ENCODE measurements at regions not wholly inside any gene's neighbourhood (a gene's known extent, or its start where the extent isn't known, plus 50 kb on each side); places are given as distances from the start of the nearest gene placed in this dataset.

GRCh38 chr5:52457810-52458209 lies 329.9 kb upstream of the ITGA1 start:
- 82% methylated on average over 2 of the region's 2 CpGs; no CpG with 5 or more reads in 1 of the 2 experiments for WGBS, 2 experiments (ENCODE audit: extremely low coverage in 1 of 2, insufficient coverage in 1 of 2, insufficient read length in 1 of 2, insufficient replicate concordance in 2 of 2, low coverage in 1 of 2, low lambda C conversion rate in 2 of 2, missing lambda C conversion rate in 1 of 2)
- H4K5ac ChIP-seq (ENCODE audit: insufficient read length, low read depth, low read length): no peak overlapping the region
- H3K79me2 ChIP-seq (ENCODE audit: control insufficient read depth in 1 of 2, insufficient read depth in 2 of 2, low read length in 2 of 2): no peaks in the 10 kb centered on the region
- no peak overlapping the region for H2BK5ac ChIP-seq (ENCODE audit: low read depth, low read length)
- no peak overlapping the region for H3K18ac ChIP-seq (ENCODE audit: extremely low read depth, low read length)
- no peak overlapping the region for H3K23ac ChIP-seq (ENCODE audit: insufficient read length)
- H3K27me3 ChIP-seq (replicated peaks in 1 of 4; ENCODE audit: control insufficient read depth in 3 of 4, extremely low read depth in 1 of 4, insufficient read depth in 3 of 4, low read length in 3 of 4): no peaks in the 10 kb centered on the region
- no peak overlapping the region for H2BK20ac ChIP-seq (ENCODE audit: low read length)
- H3K36me3 ChIP-seq (ENCODE audit: control insufficient read depth in 2 of 4, insufficient read depth in 4 of 4, low read length in 3 of 4): no peaks in the 10 kb centered on the region; a peak in 2 of 8 replicates
- no peaks in the 10 kb centered on the region for H4K20me1 ChIP-seq (replicated peaks in 1 of 2; ENCODE audit: control insufficient read depth in 1 of 2, insufficient read depth in 2 of 2, low read length in 2 of 2)
- H3K4ac ChIP-seq (replicated peaks; ENCODE audit: insufficient read length, low read depth, low read length): no peak overlapping the region
- H3K4me3 ChIP-seq (ENCODE audit: extremely low read depth in 1 of 4, insufficient read depth in 2 of 4, low read depth in 3 of 4, low read length in 4 of 4): no peak overlapping the region
- no peak overlapping the region for H3K9ac ChIP-seq (replicated peaks in 1 of 4; ENCODE audit: extremely low read depth in 1 of 4, low read depth in 3 of 4, low read length in 3 of 4)
- no peak overlapping the region for H3K56ac ChIP-seq (replicated peaks; ENCODE audit: insufficient read length, low read depth, low read length)
- no peak overlapping the region for H4K8ac ChIP-seq (ENCODE audit: extremely low read depth, insufficient read depth, low read length)
- no peaks in the 10 kb centered on the region; the same call in 1 of the 2 replicates for H3K23me2 ChIP-seq (ENCODE audit: low read depth, low read length)
- no peak overlapping the region for H2BK15ac ChIP-seq (ENCODE audit: low read length)
- H2AK5ac ChIP-seq (ENCODE audit: low read depth, low read length): no peak overlapping the region
- H2AFZ ChIP-seq (ENCODE audit: low read length): no peak overlapping the region
- H3K14ac ChIP-seq (ENCODE audit: insufficient read length): no peak overlapping the region
- H3K27ac ChIP-seq (ENCODE audit: low read depth, low read length): no peak overlapping the region
- H4K91ac ChIP-seq (replicated peaks; ENCODE audit: insufficient read length, low read length): no peak overlapping the region
- DNase-seq (ENCODE audit: low read depth in 1 of 2, low spot score in 2 of 2) (no peak), FAIRE-seq (no peak)
- no peaks in the 10 kb centered on the region for H3K79me1 ChIP-seq (ENCODE audit: low read depth, low read length)
- TF ChIP-seq BACH1 (IDR thresholded peaks at IDR 0.05; ENCODE audit: low read length): no peak
- TF ChIP-seq SP4 (IDR thresholded peaks at IDR 0.05; ENCODE audit: low read length): no peak
- no peak for TF ChIP-seq EZH2 (IDR thresholded peaks at IDR 0.05; ENCODE audit: low read depth, low read length, severe bottlenecking)
- TF ChIP-seq BRCA1 (IDR thresholded peaks at IDR 0.05; ENCODE audit: low read depth, low read length): no peak
- no peak for TF ChIP-seq SIRT6 (IDR thresholded peaks at IDR 0.05; ENCODE audit: low read length)
- no peak for TF ChIP-seq E2F6 (IDR thresholded peaks at IDR 0.05)
- TF ChIP-seq RBBP5 (IDR thresholded peaks at IDR 0.05; ENCODE audit: borderline replicate concordance, low read depth, low read length): no peak
- ChIA-PET CTCF (ENCODE audit: partially characterized antibody) (no interaction called here), POLR2A (ENCODE audit: partially characterized antibody) (no interaction called here)
- H2BK120ac ChIP-seq (replicated peaks; ENCODE audit: low read depth, low read length): no peak overlapping the region
- H3K9me3 ChIP-seq (ENCODE audit: insufficient read depth in 2 of 2, low read depth in 1 of 2, low read length in 1 of 2): no peaks in the 10 kb centered on the region; a peak in 1 of 4 replicates
- H3K4me1 ChIP-seq (replicated peaks in 1 of 4; ENCODE audit: control insufficient read depth in 3 of 4, insufficient read depth in 4 of 4, low read length in 3 of 4): 0 out of 7 replicates have a peak, but pooled peaks cover 0 to 2% (median 0%) of the 10 kb centered on the region in 4 experiments
- H3K4me2 ChIP-seq (ENCODE audit: insufficient read depth in 1 of 2, low read depth in 2 of 2, low read length in 2 of 2): no peak overlapping the region
- no peak overlapping the region for H2BK12ac ChIP-seq (ENCODE audit: low read depth, low read length)

All from H1 (cell line).